ENCODE measurements at regions not wholly inside any gene's neighbourhood (a gene's known extent, or its start where the extent isn't known, plus 50 kb on each side); places are given as distances from the start of the nearest gene placed in this dataset.

DNA sequence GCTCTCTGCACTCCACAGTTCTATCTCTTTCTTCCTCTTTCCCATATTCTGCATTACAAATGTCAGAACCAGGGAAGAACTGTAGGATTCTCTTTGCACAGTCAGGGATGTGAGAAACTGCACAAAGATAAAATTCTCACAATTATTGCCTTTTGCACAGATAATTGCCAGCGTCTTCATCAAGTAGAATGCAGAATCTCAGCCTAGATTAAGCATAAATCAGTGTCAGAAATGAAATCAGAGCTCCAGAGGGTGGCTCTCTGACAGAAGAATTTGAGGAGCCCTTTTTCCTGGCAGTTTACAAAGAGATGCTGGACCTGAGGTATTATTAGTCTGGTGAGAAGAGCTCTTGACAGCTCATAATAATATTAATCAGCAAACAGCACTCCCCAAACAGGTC is 173.1 kb downstream of the PTH2R start:
- TF ChIP-seq, protein P1, sequence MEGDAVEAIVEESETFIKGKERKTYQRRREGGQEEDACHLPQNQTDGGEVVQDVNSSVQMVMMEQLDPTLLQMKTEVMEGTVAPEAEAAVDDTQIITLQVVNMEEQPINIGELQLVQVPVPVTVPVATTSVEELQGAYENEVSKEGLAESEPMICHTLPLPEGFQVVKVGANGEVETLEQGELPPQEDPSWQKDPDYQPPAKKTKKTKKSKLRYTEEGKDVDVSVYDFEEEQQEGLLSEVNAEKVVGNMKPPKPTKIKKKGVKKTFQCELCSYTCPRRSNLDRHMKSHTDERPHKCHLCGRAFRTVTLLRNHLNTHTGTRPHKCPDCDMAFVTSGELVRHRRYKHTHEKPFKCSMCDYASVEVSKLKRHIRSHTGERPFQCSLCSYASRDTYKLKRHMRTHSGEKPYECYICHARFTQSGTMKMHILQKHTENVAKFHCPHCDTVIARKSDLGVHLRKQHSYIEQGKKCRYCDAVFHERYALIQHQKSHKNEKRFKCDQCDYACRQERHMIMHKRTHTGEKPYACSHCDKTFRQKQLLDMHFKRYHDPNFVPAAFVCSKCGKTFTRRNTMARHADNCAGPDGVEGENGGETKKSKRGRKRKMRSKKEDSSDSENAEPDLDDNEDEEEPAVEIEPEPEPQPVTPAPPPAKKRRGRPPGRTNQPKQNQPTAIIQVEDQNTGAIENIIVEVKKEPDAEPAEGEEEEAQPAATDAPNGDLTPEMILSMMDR (IDR thresholded peaks at IDR 0.05; ENCODE audit: poor library complexity), result no peak
- no peak for TF ChIP-seq EZH2phosphoT487 (IDR thresholded peaks at IDR 0.05; ENCODE audit: low read depth, severe bottlenecking, unreplicated experiment)
